ENCODE measurements at regions not wholly inside any gene's neighbourhood (a gene's known extent, or its start where the extent isn't known, plus 50 kb on each side); places are given as distances from the start of the nearest gene placed in this dataset.

GRCh38 chr1:55594701-55595100 is 379.5 kb upstream of the USP24 start:
- H3K9me3 ChIP-seq (ENCODE audit: low read length) = no peaks in the 10 kb centered on the region
- H3K4me1 ChIP-seq (ENCODE audit: insufficient read depth, low read length) = no peaks in the 10 kb centered on the region
- FAIRE-seq (no peak), ATAC-seq (no peak), DNase-seq (ENCODE audit: low spot score) (no peak)
- BruUV-seq (replicated peaks) = no TSS peak
- ChIA-PET POLR2A (no interaction called here), CTCF (ENCODE audit: low intra/inter-chr PET ratio, low total read pairs) (no interaction called here)
- H3K36me3 ChIP-seq (replicated peaks in 1 of 2; ENCODE audit: control insufficient read depth in 1 of 2, insufficient read depth in 2 of 2, low read length in 2 of 2) = no peaks in the 10 kb centered on the region
- no peaks in the 10 kb centered on the region for H4K20me1 ChIP-seq (ENCODE audit: insufficient read depth, low read length)
- intact Hi-C loops (cut with micrococcal nuclease; ENCODE audit: unreplicated experiment) = no loop called here
- no peak overlapping the region for H2AFZ ChIP-seq (ENCODE audit: low read length)
- no peaks in the 10 kb centered on the region for H3K79me2 ChIP-seq (ENCODE audit: insufficient read depth, low read length)
- H3K4me2 ChIP-seq (ENCODE audit: low read depth, low read length) = no peak overlapping the region
- H3K27me3 ChIP-seq (ENCODE audit: control insufficient read depth in 1 of 2, insufficient read depth in 2 of 2, low read length in 2 of 2) = no peaks in the 10 kb centered on the region
- TF ChIP-seq MAFG (CRISPR knock-in tag; IDR thresholded peaks at IDR 0.05) (no peak), BCLAF1 (IDR thresholded peaks at IDR 0.05) (no peak), ZNF703 (CRISPR knock-in tag; IDR thresholded peaks at IDR 0.05; ENCODE audit: borderline replicate concordance) (no peak), SOX13 (IDR thresholded peaks at IDR 0.05) (no peak), SOX13 (CRISPR knock-in tag; conservative IDR thresholded peaks at IDR 0.05 in 1 of 2, IDR thresholded peaks at IDR 0.05 in 1 of 2) (no peak), ZKSCAN8 (CRISPR knock-in tag; IDR thresholded peaks at IDR 0.05; ENCODE audit: borderline replicate concordance) (no peak), CAMTA2 (CRISPR knock-in tag; IDR thresholded peaks at IDR 0.05; ENCODE audit: borderline replicate concordance) (no peak), ZFYVE20 (CRISPR knock-in tag; IDR thresholded peaks at IDR 0.05; ENCODE audit: borderline replicate concordance, low read depth) (no peak), ZIK1 (CRISPR knock-in tag; IDR thresholded peaks at IDR 0.05; ENCODE audit: borderline replicate concordance, low read depth) (no peak), U2AF2 (IDR thresholded peaks at IDR 0.05; ENCODE audit: low read depth, low read length) (no peak), PAX8 (CRISPR knock-in tag; IDR thresholded peaks at IDR 0.05; ENCODE audit: borderline replicate concordance) (no peak)
- no peak overlapping the region for H3K27ac ChIP-seq (ENCODE audit: extremely low read length, insufficient read depth, low read length)
- no peak overlapping the region for H3K9ac ChIP-seq (ENCODE audit: insufficient read depth, low read depth, low read length)
- in situ Hi-C loops (cut with HindIII; ENCODE audit: extremely low pct_ligation_motif_present, low pct_unique_long_range_greater_than_20kb) = no loop called here
- WGBS (ENCODE audit: low lambda C conversion rate) = 17% methylated on average over 4 of the region's 4 CpGs
- H3K4me3 ChIP-seq (replicated peaks in 1 of 3; ENCODE audit: insufficient read depth in 1 of 3, low read depth in 2 of 3, low read length in 3 of 3) = no peak overlapping the region
